Choroid plexus epithelial cell (primary cell): ENCODE measurements at regions not wholly inside any gene's neighbourhood (a gene's known extent, or its start where the extent isn't known, plus 50 kb on each side); places are given as distances from the start of the nearest gene placed in this dataset.
"Not testable (repeated sequence)": the region's sequence is repeated elsewhere in the genome, so short reads cannot be mapped to it uniquely, and the experiment has no call there.

Source experiments
- DNase-seq: peaks from one replicate; pipeline ENCODE4 v3.0.0-alpha.2; 2010; ENCODE audit warnings: low read depth
- H3K4me3 ChIP-seq: 2 replicates; pipeline ENCODE4 v1.5.1; 2011; ENCODE audit warnings: low read depth, mild to moderate bottlenecking, control low read depth, low read length, moderate library complexity
- CTCF ChIP-seq: conservative IDR thresholded peaks from 2 replicates; pipeline ENCODE4 v1.5.1; 2011; ENCODE audit warnings: low read depth, mild to moderate bottlenecking, control low read depth, inconsistent platforms, low read length, moderate library complexity

- TF ChIP-seq CTCF, result no peak
- H3K4me3 ChIP-seq, result no peak overlapping the region
- DNase-seq, result no peak
Measured at GRCh38 chr5:116772806-116773205, 198.2 kb upstream of the SEMA6A start.

GRCh38 chr5:116772152-116772501 lies 197.5 kb upstream of the SEMA6A start:
- DNase-seq, result no peak
- no peak for TF ChIP-seq CTCF
- no peak overlapping the region for H3K4me3 ChIP-seq

GRCh38 chr5:116771466-116772151 lies 197.0 kb upstream of the SEMA6A start:
- no peak for TF ChIP-seq CTCF
- no peak overlapping the region for H3K4me3 ChIP-seq
- DNase-seq, result peak; percentile 27

GRCh38 chr5:116769953-116770352 lies 195.3 kb upstream of the SEMA6A start:
- not testable (repeated sequence) for DNase-seq, H3K4me3 ChIP-seq

- TF ChIP-seq CTCF, result no peak
- DNase-seq, result no peak
- H3K4me3 ChIP-seq, result no peak overlapping the region
Measured at GRCh38 chr5:116769470-116769869, 194.8 kb upstream of the SEMA6A start.

- DNase-seq, result peak; percentile 98
- no peak for TF ChIP-seq CTCF
- no peak overlapping the region for H3K4me3 ChIP-seq
Measured at GRCh38 chr5:116766470-116766947, 191.9 kb upstream of the SEMA6A start.

- H3K4me3 ChIP-seq, result no peak overlapping the region
- peak; percentile 63 for DNase-seq
- no peak for TF ChIP-seq CTCF
Measured at GRCh38 chr5:116765441-116765840, 190.8 kb upstream of the SEMA6A start.
